GM18861 (cell line): ENCODE measurements at regions not wholly inside any gene's neighbourhood (a gene's known extent, or its start where the extent isn't known, plus 50 kb on each side); places are given as distances from the start of the nearest gene placed in this dataset.
"Not testable (repeated sequence)": the region's sequence is repeated elsewhere in the genome, so short reads cannot be mapped to it uniquely, and the experiment has no call there.

ENCODE experiments used
- ATAC-seq: cut with Tn5 transposase; IDR thresholded peaks from one replicate; pipeline ENCODE4 v1.9.1; 2021; ENCODE audit not compliant: unreplicated experiment

- ATAC-seq = no peak
These were observed 120.9 kb upstream of the SFSWAP start for GRCh38 chr12:131589966-131590365.

GRCh38 chr12:131591136-131591535, 119.8 kb upstream of the SFSWAP start:
- ATAC-seq = no peak

- no peak for ATAC-seq
These were observed 118.9 kb upstream of the SFSWAP start for GRCh38 chr12:131591714-131592709.

- peak; percentile 96 for ATAC-seq
These were observed 117.9 kb upstream of the SFSWAP start for GRCh38 chr12:131592972-131593371.

- no peak for ATAC-seq
These were observed 117.5 kb upstream of the SFSWAP start for GRCh38 chr12:131593406-131593805.

GRCh38 chr12:131596115-131596514, 114.8 kb upstream of the SFSWAP start:
- ATAC-seq = no peak

GRCh38 chr12:131597333-131597732, 113.6 kb upstream of the SFSWAP start:
- no peak for ATAC-seq

- ATAC-seq = no peak
These were observed 112.2 kb upstream of the SFSWAP start for GRCh38 chr12:131598717-131599116.

GRCh38 chr12:131599190-131600159, 111.4 kb upstream of the SFSWAP start:
- ATAC-seq = no peak

- ATAC-seq = no peak
These were observed 110.7 kb upstream of the SFSWAP start for GRCh38 chr12:131600160-131600532.

- ATAC-seq = not testable (repeated sequence)
These were observed 109.4 kb upstream of the SFSWAP start for GRCh38 chr12:131601499-131601898.

GRCh38 chr12:131603106-131603938, 107.6 kb upstream of the SFSWAP start:
- no peak for ATAC-seq

- ATAC-seq = no peak
These were observed 106.7 kb upstream of the SFSWAP start for GRCh38 chr12:131603939-131604795.

- ATAC-seq = no peak
These were observed 106.0 kb upstream of the SFSWAP start for GRCh38 chr12:131604859-131605258.

GRCh38 chr12:131605304-131605829, 105.5 kb upstream of the SFSWAP start:
- no peak for ATAC-seq

- ATAC-seq = no peak
These were observed 104.5 kb upstream of the SFSWAP start for GRCh38 chr12:131606218-131606901.

GRCh38 chr12:131607658-131608447, 103.0 kb upstream of the SFSWAP start:
- peak; percentile 63 for ATAC-seq
